Parathyroid adenoma (tissue), 2 donors: ENCODE measurements at regions not wholly inside any gene's neighbourhood (a gene's known extent, or its start where the extent isn't known, plus 50 kb on each side); places are given as distances from the start of the nearest gene placed in this dataset.

ENCODE experiments used
- H2AFZ ChIP-seq: fragments of 300-600 bp; sonication (generic); one replicate; pipeline ENCODE4 v1.7.0; 2017; ENCODE audit warnings: antibody characterized with exemption, mild to moderate bottlenecking
- H3K27ac ChIP-seq: fragments of 300-600 bp; sonication (generic); one replicate; pipeline ENCODE4 v1.7.0; 2017
- H3K27me3 ChIP-seq: fragments of 300-600 bp; sonication (generic); one replicate; pipeline ENCODE4 v1.7.0; 2017; ENCODE audit warnings: low read length; ENCODE audit not compliant: control insufficient read depth, insufficient read depth
- H3K36me3 ChIP-seq: fragments of 300-600 bp; sonication (generic); one replicate; pipeline ENCODE4 v1.7.0; 2017; ENCODE audit warnings: low read length; ENCODE audit not compliant: control insufficient read depth, insufficient read depth
- H3K4me1 ChIP-seq: fragments of 300-600 bp; sonication (generic); one replicate; pipeline ENCODE4 v1.7.0; 2017; ENCODE audit warnings: control low read depth
- H3K4me2 ChIP-seq: fragments of 300-600 bp; sonication (generic); one replicate; pipeline ENCODE4 v1.7.0; 2017; ENCODE audit warnings: low read length
- H3K4me3 ChIP-seq: fragments of 300-600 bp; sonication (generic); one replicate; pipeline ENCODE4 v1.7.0; 2017; ENCODE audit warnings: low read depth, low read length
- H3K79me2 ChIP-seq: fragments of 300-600 bp; sonication (generic); one replicate; pipeline ENCODE4 v1.7.0; 2017; ENCODE audit warnings: control low read depth
- H3K9ac ChIP-seq: fragments of 300-600 bp; sonication (generic); one replicate; pipeline ENCODE4 v1.7.0; 2017; ENCODE audit warnings: mild to moderate bottlenecking
- H3K9me3 ChIP-seq: fragments of 300-600 bp; sonication (generic); one replicate; pipeline ENCODE4 v1.7.0; 2017; ENCODE audit warnings: low read length; ENCODE audit not compliant: control insufficient read depth
- CTCF ChIP-seq: fragments of 300-600 bp; sonication (generic); IDR thresholded peaks from one replicate; pipeline ENCODE4 v1.7.0; 2017; ENCODE audit warnings: antibody characterized with exemption, mild to moderate bottlenecking
- donor health status: primary hyperparathyroidism.

GRCh38 chr6:150721418-150722266 is 122.0 kb downstream of the PLEKHG1 start:
- Histone ChIP-seq H3K27me3 (no peaks in the 10 kb centered on the region), H3K4me3 (no peak overlapping the region), H2AFZ (no peak overlapping the region), H3K79me2 (peaks cover 32% of the 10 kb centered on the region), H3K27ac (no peak overlapping the region), H3K4me1 (peaks cover 28% of the 10 kb centered on the region), H3K4me2 (no peak overlapping the region), H3K9ac (no peak overlapping the region), H3K9me3 (no peaks in the 10 kb centered on the region), H3K36me3 (no peaks in the 10 kb centered on the region)
- no peak for TF ChIP-seq CTCF

GRCh38 chr6:150722614-150723344 is 123.1 kb downstream of the PLEKHG1 start:
- no peak overlapping the region for H3K4me3 ChIP-seq
- peaks cover 28% of the 10 kb centered on the region for H3K4me1 ChIP-seq
- H3K36me3 ChIP-seq, result no peaks in the 10 kb centered on the region
- peaks cover 34% of the 10 kb centered on the region for H3K79me2 ChIP-seq
- H3K4me2 ChIP-seq, result no peak overlapping the region
- H3K27me3 ChIP-seq, result no peaks in the 10 kb centered on the region
- H2AFZ ChIP-seq, result no peak overlapping the region
- H3K27ac ChIP-seq, result no peak overlapping the region
- no peak overlapping the region for H3K9ac ChIP-seq
- H3K9me3 ChIP-seq, result no peaks in the 10 kb centered on the region
- TF ChIP-seq CTCF, result no peak

- Histone ChIP-seq H3K36me3 (no peaks in the 10 kb centered on the region), H3K9me3 (no peaks in the 10 kb centered on the region), H2AFZ (no peak overlapping the region), H3K79me2 (peaks cover 34% of the 10 kb centered on the region), H3K27ac (no peak overlapping the region), H3K27me3 (no peaks in the 10 kb centered on the region), H3K9ac (no peak overlapping the region), H3K4me2 (no peak overlapping the region), H3K4me1 (peaks cover 28% of the 10 kb centered on the region), H3K4me3 (no peak overlapping the region)
- no peak for TF ChIP-seq CTCF
These were observed 123.6 kb downstream of the PLEKHG1 start for GRCh38 chr6:150723345-150723658.

GRCh38 chr6:150723857-150724256 is 124.2 kb downstream of the PLEKHG1 start:
- Histone ChIP-seq H3K79me2 (peaks cover 34% of the 10 kb centered on the region), H3K9me3 (no peaks in the 10 kb centered on the region), H3K4me3 (no peak overlapping the region), H3K27me3 (no peaks in the 10 kb centered on the region), H3K36me3 (no peaks in the 10 kb centered on the region), H3K4me1 (peaks cover 28% of the 10 kb centered on the region), H3K4me2 (no peak overlapping the region), H2AFZ (no peak overlapping the region), H3K9ac (no peak overlapping the region), H3K27ac (no peak overlapping the region)
- no peak for TF ChIP-seq CTCF
